Globus pallidus (tissue), 1 donor: ENCODE measurements at regions not wholly inside any gene's neighbourhood (a gene's known extent, or its start where the extent isn't known, plus 50 kb on each side); places are given as distances from the start of the nearest gene placed in this dataset.
"Not testable (repeated sequence)": the region's sequence is repeated elsewhere in the genome, so short reads cannot be mapped to it uniquely, and the experiment has no call there.

Experiments
- DNase-seq: peaks from one replicate; pipeline ENCODE4 v3.0.0-alpha.2; 2015; ENCODE audit warnings: low spot score

GRCh38 chr1:200282497-200283122 lies 127.2 kb downstream of the ZNF281 start:
- no peak for DNase-seq

GRCh38 chr1:200281201-200281835 lies 128.5 kb downstream of the ZNF281 start:
- DNase-seq = no peak

- DNase-seq = peak; percentile 58
These were observed 129.9 kb downstream of the ZNF281 start for GRCh38 chr1:200279810-200280411.

GRCh38 chr1:200275816-200276453 lies 133.9 kb downstream of the ZNF281 start:
- DNase-seq = no peak

GRCh38 chr1:200275415-200275814 lies 134.4 kb downstream of the ZNF281 start:
- DNase-seq = no peak

GRCh38 chr1:200274116-200274515 lies 135.7 kb downstream of the ZNF281 start:
- DNase-seq = no peak

- no peak for DNase-seq
These were observed 137.3 kb downstream of the ZNF281 start for GRCh38 chr1:200272481-200273068.

- no peak for DNase-seq
These were observed 140.6 kb downstream of the ZNF281 start for GRCh38 chr1:200269256-200269655.

- no peak for DNase-seq
These were observed 141.9 kb downstream of the ZNF281 start for GRCh38 chr1:200267937-200268336.

- no peak for DNase-seq
These were observed 142.4 kb downstream of the ZNF281 start for GRCh38 chr1:200267458-200267857.

GRCh38 chr1:200266871-200267270 lies 143.0 kb downstream of the ZNF281 start:
- no peak for DNase-seq

GRCh38 chr1:200265881-200266280 lies 144.0 kb downstream of the ZNF281 start:
- no peak for DNase-seq

GRCh38 chr1:200265104-200265503 lies 144.7 kb downstream of the ZNF281 start:
- DNase-seq = no peak

- no peak for DNase-seq
These were observed 146.6 kb downstream of the ZNF281 start for GRCh38 chr1:200263203-200263602.

- DNase-seq = no peak
These were observed 147.4 kb downstream of the ZNF281 start for GRCh38 chr1:200262326-200262965.

GRCh38 chr1:200260597-200261335 lies 149.1 kb downstream of the ZNF281 start:
- no peak for DNase-seq

GRCh38 chr1:200258447-200259375 lies 151.1 kb downstream of the ZNF281 start:
- no peak for DNase-seq

GRCh38 chr1:200257235-200257634 lies 152.6 kb downstream of the ZNF281 start:
- no peak for DNase-seq

GRCh38 chr1:200254602-200255001 lies 155.2 kb downstream of the ZNF281 start:
- DNase-seq = not testable (repeated sequence)

- DNase-seq = no peak
These were observed 155.9 kb downstream of the ZNF281 start for GRCh38 chr1:200253774-200254495.
